ENCODE measurements at regions not wholly inside any gene's neighbourhood (a gene's known extent, or its start where the extent isn't known, plus 50 kb on each side); places are given as distances from the start of the nearest gene placed in this dataset.
"Not testable (repeated sequence)": the region's sequence is repeated elsewhere in the genome, so short reads cannot be mapped to it uniquely, and the experiment has no call there.

- no peaks in the 10 kb centered on the region for H3K4me1 ChIP-seq (ENCODE audit: control insufficient read depth, insufficient read depth, low read length)
- no peaks in the 10 kb centered on the region for H3K9me3 ChIP-seq (ENCODE audit: control insufficient read depth, insufficient read depth, low read length)
- WGBS (ENCODE audit: insufficient coverage), result 47% methylated on average over 2 of the region's 5 CpGs
- no peaks in the 10 kb centered on the region for H3K36me3 ChIP-seq (ENCODE audit: control insufficient read depth, insufficient read depth, low read length)
- H3K27me3 ChIP-seq (ENCODE audit: control insufficient read depth, insufficient read depth, low read length), result no peaks in the 10 kb centered on the region
- DNase-seq (ENCODE audit: low read depth in 4 of 6, low spot score in 6 of 6), result no peak
- H3K27ac ChIP-seq (ENCODE audit: low read depth, low read length), result no peak overlapping the region
- no peak overlapping the region for H3K4me3 ChIP-seq (ENCODE audit: low read depth, low read length)
Measured at GRCh38 chr13:97753942-97754670, 199.4 kb upstream of the IPO5 start.

GRCh38 chr13:97757807-97758206 is 195.7 kb upstream of the IPO5 start:
- no peak for DNase-seq (ENCODE audit: low read depth in 4 of 6, low spot score in 6 of 6)
- Histone ChIP-seq H3K27me3 (ENCODE audit: control insufficient read depth, insufficient read depth, low read length) (no peaks in the 10 kb centered on the region), H3K4me3 (ENCODE audit: low read depth, low read length) (no peak overlapping the region), H3K9me3 (ENCODE audit: control insufficient read depth, insufficient read depth, low read length) (no peaks in the 10 kb centered on the region), H3K27ac (ENCODE audit: low read depth, low read length) (no peak overlapping the region), H3K36me3 (ENCODE audit: control insufficient read depth, insufficient read depth, low read length) (no peaks in the 10 kb centered on the region), H3K4me1 (ENCODE audit: control insufficient read depth, insufficient read depth, low read length) (no peaks in the 10 kb centered on the region)
- 100% methylated on average over 1 of the region's 4 CpGs for WGBS (ENCODE audit: insufficient coverage)

GRCh38 chr13:97758317-97758716 is 195.2 kb upstream of the IPO5 start:
- H3K36me3 ChIP-seq (ENCODE audit: control insufficient read depth, insufficient read depth, low read length), result no peaks in the 10 kb centered on the region
- WGBS (ENCODE audit: insufficient coverage), result 32% methylated on average over 3 of the region's 3 CpGs
- no peaks in the 10 kb centered on the region for H3K27me3 ChIP-seq (ENCODE audit: control insufficient read depth, insufficient read depth, low read length)
- no peak overlapping the region for H3K4me3 ChIP-seq (ENCODE audit: low read depth, low read length)
- H3K27ac ChIP-seq (ENCODE audit: low read depth, low read length), result no peak overlapping the region
- no peak for DNase-seq (ENCODE audit: low read depth in 4 of 6, low spot score in 6 of 6)
- no peaks in the 10 kb centered on the region for H3K9me3 ChIP-seq (ENCODE audit: control insufficient read depth, insufficient read depth, low read length)
- no peaks in the 10 kb centered on the region for H3K4me1 ChIP-seq (ENCODE audit: control insufficient read depth, insufficient read depth, low read length)

- WGBS (ENCODE audit: insufficient coverage), result 80% methylated on average over 1 of the region's 3 CpGs
- H3K27ac ChIP-seq (ENCODE audit: low read depth, low read length), result no peak overlapping the region
- DNase-seq (ENCODE audit: low read depth in 4 of 6, low spot score in 6 of 6), result no peak
- no peak overlapping the region for H3K4me3 ChIP-seq (ENCODE audit: low read depth, low read length)
- no peaks in the 10 kb centered on the region for H3K36me3 ChIP-seq (ENCODE audit: control insufficient read depth, insufficient read depth, low read length)
- H3K4me1 ChIP-seq (ENCODE audit: control insufficient read depth, insufficient read depth, low read length), result no peaks in the 10 kb centered on the region
- no peaks in the 10 kb centered on the region for H3K27me3 ChIP-seq (ENCODE audit: control insufficient read depth, insufficient read depth, low read length)
- no peaks in the 10 kb centered on the region for H3K9me3 ChIP-seq (ENCODE audit: control insufficient read depth, insufficient read depth, low read length)
Measured at GRCh38 chr13:97761796-97762540, 191.5 kb upstream of the IPO5 start.

- Histone ChIP-seq H3K27me3 (ENCODE audit: control insufficient read depth, insufficient read depth, low read length) (no peaks in the 10 kb centered on the region), H3K4me3 (ENCODE audit: low read depth, low read length) (no peak overlapping the region), H3K36me3 (ENCODE audit: control insufficient read depth, insufficient read depth, low read length) (no peaks in the 10 kb centered on the region), H3K4me1 (ENCODE audit: control insufficient read depth, insufficient read depth, low read length) (no peaks in the 10 kb centered on the region), H3K27ac (ENCODE audit: low read depth, low read length) (no peak overlapping the region), H3K9me3 (ENCODE audit: control insufficient read depth, insufficient read depth, low read length) (no peaks in the 10 kb centered on the region)
- no peak for DNase-seq (ENCODE audit: low read depth in 4 of 6, low spot score in 6 of 6)
- 44% methylated on average over 1 of the region's 1 CpG for WGBS (ENCODE audit: insufficient coverage)
Measured at GRCh38 chr13:97766749-97767148, 186.7 kb upstream of the IPO5 start.

- Histone ChIP-seq H3K27me3 (ENCODE audit: control insufficient read depth, insufficient read depth, low read length) (no peaks in the 10 kb centered on the region), H3K36me3 (ENCODE audit: control insufficient read depth, insufficient read depth, low read length) (no peaks in the 10 kb centered on the region), H3K4me3 (ENCODE audit: low read depth, low read length) (no peak overlapping the region), H3K9me3 (ENCODE audit: control insufficient read depth, insufficient read depth, low read length) (no peaks in the 10 kb centered on the region), H3K4me1 (ENCODE audit: control insufficient read depth, insufficient read depth, low read length) (no peaks in the 10 kb centered on the region), H3K27ac (ENCODE audit: low read depth, low read length) (no peak overlapping the region)
- WGBS (ENCODE audit: insufficient coverage), result no CpG with 5 or more reads among the region's 3 CpGs
- DNase-seq (ENCODE audit: low read depth in 4 of 6, low spot score in 6 of 6), result no peak
Measured at GRCh38 chr13:97768134-97768533, 185.3 kb upstream of the IPO5 start.

GRCh38 chr13:97770231-97770630 is 183.2 kb upstream of the IPO5 start:
- not testable (repeated sequence) for DNase-seq (ENCODE audit: low read depth in 4 of 6, low spot score in 6 of 6); H3K27ac ChIP-seq (ENCODE audit: low read depth, low read length); H3K4me3 ChIP-seq (ENCODE audit: low read depth, low read length); H3K36me3 ChIP-seq (ENCODE audit: control insufficient read depth, insufficient read depth, low read length); H3K9me3 ChIP-seq (ENCODE audit: control insufficient read depth, insufficient read depth, low read length); H3K27me3 ChIP-seq (ENCODE audit: control insufficient read depth, insufficient read depth, low read length); H3K4me1 ChIP-seq (ENCODE audit: control insufficient read depth, insufficient read depth, low read length)
- WGBS (ENCODE audit: insufficient coverage), result 98% methylated on average over 5 of the region's 5 CpGs

- not testable (repeated sequence) for H3K27me3 ChIP-seq (ENCODE audit: control insufficient read depth, insufficient read depth, low read length); DNase-seq (ENCODE audit: low read depth in 4 of 6, low spot score in 6 of 6); H3K4me1 ChIP-seq (ENCODE audit: control insufficient read depth, insufficient read depth, low read length); H3K9me3 ChIP-seq (ENCODE audit: control insufficient read depth, insufficient read depth, low read length); H3K27ac ChIP-seq (ENCODE audit: low read depth, low read length); H3K36me3 ChIP-seq (ENCODE audit: control insufficient read depth, insufficient read depth, low read length); H3K4me3 ChIP-seq (ENCODE audit: low read depth, low read length)
Measured at GRCh38 chr13:97772466-97772865, 181.0 kb upstream of the IPO5 start.

- not testable (repeated sequence) for H3K9me3 ChIP-seq (ENCODE audit: control insufficient read depth, insufficient read depth, low read length); H3K27me3 ChIP-seq (ENCODE audit: control insufficient read depth, insufficient read depth, low read length); DNase-seq (ENCODE audit: low read depth in 4 of 6, low spot score in 6 of 6); H3K36me3 ChIP-seq (ENCODE audit: control insufficient read depth, insufficient read depth, low read length); H3K4me1 ChIP-seq (ENCODE audit: control insufficient read depth, insufficient read depth, low read length); H3K4me3 ChIP-seq (ENCODE audit: low read depth, low read length); H3K27ac ChIP-seq (ENCODE audit: low read depth, low read length)
- 86% methylated on average over 20 of the region's 34 CpGs for WGBS (ENCODE audit: insufficient coverage)
Measured at GRCh38 chr13:97774391-97775100, 178.9 kb upstream of the IPO5 start.

Measured in spinal cord (tissue), 9 donors.